NCI-H1092 (cell line): ENCODE measurements at regions not wholly inside any gene's neighbourhood (a gene's known extent, or its start where the extent isn't known, plus 50 kb on each side); places are given as distances from the start of the nearest gene placed in this dataset.

ENCODE experiments used
- DNase-seq: peaks from one replicate; lab custom pipeline; 2025; lab: John Stamatoyannopoulos, UW

DNA sequence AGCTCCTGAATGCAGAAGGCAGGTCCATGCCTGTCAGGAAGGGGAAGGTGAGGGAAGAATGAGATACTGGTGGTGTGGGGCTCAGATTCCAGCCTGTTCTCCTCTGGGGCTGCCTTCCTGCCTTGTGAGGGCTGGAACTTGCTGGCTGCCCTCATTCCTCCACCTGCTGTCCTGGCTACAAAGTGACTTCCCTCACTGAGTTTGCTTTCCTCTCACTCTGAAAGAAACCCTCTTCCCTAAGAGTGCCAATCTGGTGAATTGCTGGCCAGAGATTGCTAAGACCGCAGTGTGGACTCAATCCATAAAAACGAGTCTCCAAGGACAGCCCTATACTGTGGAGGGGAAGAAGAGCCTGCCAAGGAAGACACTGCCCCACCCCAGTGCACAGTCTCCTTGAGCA lies 664.4 kb upstream of the HS6ST1 start:
- DNase-seq, result no peak

DNA sequence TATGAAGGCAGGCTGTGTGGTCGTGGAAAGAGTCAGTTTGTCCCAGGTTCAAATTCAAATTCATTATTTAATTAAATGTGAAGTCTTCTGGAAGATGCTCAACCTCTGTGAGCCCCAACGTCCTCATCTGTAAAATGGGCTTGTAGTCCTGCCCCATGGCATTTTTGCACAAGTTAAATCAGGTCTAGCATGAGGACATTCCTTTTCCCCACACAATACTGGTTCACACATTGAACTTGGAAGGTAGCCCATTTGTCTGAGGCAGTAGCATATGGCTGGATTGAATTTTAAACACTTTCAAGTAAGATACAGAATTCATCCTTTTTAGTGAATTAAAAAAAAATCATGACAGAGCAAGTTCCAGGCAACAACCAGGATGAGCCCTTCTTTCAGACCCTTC lies 665.4 kb upstream of the HS6ST1 start:
- no peak for DNase-seq

DNA sequence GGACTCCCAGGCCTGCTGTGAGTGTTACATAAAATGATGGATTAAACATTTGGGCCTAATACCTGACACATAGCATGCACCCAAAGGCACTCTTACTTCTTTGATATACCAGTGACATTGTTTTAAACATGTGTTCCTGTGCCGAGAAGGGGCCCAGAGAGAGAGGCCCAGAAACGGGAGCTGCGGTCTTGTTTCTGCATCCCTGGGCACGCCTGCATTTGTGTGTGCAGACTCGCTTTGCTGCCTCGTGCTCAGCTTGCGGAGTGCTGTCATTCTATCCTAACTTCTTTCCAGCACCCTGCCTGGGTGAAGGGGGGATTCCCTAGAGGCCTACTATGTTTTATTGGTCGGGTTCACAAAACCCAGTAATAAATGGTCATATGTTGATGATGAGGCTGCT lies 666.2 kb upstream of the HS6ST1 start:
- DNase-seq, result no peak

DNA sequence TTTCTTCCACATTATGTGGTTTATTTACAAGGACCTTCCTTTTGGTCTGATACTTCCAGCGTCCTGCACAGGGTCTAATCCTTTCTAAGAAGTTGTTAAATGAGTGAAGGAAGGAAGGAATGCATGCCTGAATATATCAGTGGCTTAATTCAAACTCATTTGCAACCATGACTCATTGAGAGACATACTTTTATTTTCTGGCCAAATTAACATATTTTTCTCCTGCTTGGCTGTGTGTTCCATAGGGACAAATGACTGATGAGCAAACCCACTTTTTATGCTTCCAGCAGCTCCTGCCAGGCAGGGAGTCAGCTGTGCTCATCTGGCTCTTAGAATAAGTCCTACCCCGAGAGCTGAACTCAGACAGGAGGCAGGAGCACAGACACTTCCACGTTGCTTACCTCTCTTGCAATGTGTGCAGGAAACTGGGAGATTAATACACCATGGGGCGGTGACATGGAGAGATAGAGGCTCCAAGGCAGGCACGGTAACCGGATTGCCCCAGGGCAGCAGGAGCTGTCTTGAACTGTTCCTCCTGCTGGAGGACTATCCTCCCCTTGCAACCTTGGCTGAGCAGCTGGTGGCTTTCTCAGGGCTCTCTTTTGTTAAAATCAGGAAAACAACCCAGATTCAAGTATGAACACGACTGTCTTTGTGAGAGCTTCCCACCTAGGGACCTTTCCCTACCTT lies 667.5 kb upstream of the HS6ST1 start:
- no peak for DNase-seq

DNA sequence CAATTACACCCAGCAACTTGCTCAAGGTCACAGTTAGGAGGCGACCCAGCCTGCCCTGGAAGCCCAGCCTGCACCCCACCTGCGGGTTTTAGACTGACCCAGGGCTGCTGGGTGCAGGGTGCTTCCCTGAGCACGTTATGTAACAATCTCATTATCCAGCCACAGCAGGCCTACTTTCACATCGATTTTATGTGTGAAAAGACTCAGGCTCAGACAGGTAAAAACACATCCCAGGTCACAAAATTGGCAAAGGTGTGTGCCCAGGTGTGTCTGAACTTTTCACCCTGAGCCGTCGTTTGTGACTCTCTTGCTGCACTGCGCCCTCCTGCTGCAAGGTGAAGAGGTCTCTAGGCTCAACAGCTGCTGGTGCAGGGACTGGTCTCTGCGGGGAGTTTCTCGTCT lies 668.2 kb upstream of the HS6ST1 start:
- DNase-seq, result no peak

DNA sequence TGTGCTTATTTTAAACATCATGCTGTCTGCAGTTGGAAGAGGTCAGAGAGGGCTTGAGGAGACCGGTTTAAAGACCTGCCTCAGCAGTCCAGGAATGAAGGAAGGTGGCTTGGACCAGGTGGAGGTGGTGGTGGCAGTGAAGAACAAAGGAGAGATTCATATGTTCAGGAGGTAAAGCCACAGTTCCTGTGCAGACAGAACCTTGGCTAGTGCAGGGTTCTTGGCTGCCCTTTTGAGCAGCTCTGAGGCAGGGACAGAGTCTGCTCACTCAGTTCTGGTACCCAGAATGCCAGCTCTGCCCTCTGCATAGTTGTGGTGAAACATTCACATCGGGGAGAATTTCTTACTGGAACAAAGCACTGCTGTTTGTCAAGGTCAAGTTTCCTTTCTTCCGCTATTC lies 669.7 kb upstream of the HS6ST1 start:
- no peak for DNase-seq

DNA sequence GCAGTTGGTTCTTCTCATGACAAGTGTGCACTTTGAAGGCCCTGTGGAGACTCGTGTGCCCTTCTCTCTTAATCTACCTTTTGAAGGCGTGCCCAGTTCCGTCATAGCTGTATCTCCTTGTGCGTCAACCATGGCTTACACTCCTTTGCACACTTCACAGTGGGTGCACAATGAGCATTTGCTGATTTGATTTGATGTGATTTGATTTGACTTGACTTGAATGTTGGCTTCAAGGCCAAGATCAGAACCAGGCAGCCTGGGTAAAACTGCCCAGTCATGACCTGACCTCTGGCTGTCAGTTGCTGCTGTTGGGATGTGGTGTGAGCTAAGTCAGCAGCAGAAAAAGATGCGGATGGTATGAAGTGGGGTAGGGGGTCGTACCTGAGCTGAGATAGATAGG lies 670.3 kb upstream of the HS6ST1 start:
- no peak for DNase-seq

DNA sequence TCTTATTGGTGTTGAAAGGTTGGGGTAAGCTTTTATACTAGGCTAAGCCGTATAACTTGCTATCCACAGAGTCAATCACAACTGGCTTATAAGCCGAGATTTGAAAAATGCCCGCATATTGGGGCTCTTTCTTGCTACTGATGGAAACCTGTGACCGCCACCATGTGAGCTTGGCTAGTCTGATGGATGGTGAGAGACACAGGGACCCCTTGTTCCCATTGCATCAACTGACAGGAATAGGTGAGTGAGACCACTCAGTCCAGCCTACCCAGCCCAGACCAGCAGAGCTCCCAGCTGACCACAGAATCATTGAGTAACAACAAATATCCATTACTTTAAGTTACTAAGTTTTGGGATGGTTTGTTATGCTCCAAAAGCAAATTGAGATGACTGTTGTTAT lies 676.4 kb upstream of the HS6ST1 start:
- DNase-seq, result no peak

DNA sequence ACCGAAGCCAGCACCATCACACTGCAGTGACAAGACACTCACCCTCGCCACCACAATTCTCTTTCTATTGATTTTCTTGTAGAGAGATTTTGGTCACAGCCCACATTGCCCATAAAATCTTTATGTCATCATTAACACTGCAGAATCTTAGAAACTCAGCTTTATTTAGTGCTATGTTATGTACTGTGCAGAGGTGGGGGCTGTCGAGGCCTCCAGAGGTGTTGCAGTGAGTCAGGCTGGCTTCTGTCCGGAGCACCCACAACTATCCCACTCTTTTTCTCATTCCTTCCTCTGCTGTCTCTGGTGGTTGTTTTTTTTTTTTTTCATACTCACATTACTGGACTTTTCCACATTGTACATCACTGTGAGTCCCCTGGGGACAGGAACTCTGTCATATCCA lies 677.4 kb upstream of the HS6ST1 start:
- no peak for DNase-seq

DNA sequence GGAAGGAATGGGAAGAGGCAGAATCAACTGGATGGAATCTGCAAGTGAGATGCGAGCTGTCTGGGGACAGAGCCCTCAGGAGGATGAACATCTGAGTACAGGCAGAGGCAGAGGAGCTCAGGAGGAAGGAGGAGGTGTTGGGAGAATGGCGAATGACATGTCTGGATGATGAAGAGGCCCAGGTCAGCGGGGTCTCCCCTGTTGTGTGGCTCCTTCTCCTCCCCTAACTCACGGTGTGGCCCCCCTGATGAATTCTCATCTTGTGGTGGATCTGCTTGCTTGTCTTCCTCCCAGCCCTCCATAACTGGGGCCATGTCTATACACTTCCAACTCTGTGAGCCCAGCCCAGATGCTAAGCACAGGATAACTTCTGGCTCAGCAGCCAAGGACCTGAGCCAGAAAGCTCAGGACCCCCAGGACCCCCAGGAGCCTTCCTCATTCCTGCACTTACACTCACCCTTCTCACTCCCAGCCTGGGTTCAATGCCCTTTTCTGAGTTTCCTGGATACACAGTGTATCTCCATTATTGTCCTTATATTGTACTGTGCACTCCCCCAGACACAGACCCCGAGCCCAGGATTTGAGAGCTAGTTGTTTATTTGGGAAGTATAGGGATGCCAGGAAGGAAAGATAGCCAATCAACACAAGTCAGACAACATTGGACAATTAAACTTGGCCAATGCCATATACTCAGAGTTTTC lies 678.6 kb upstream of the HS6ST1 start:
- DNase-seq, result no peak

DNA sequence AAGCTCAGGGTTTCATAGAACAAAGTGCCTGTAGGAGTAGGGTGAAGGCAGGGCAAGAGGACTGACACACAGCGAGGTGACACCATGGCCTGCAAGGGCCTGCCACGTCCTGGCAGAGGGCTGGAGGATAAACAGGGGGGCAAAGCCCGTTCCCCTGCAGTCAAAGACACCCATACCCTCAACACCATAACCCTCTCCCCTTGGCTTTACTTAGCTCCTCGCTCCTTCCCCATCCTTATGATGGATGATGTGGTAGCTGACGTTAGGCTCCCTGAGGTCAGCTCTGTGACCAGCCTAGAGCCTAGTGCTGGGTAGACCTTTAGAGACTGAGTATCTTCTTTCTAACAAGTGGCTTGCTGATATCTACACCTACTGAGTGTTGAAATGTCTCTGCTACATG lies 683.3 kb upstream of the HS6ST1 start:
- no peak for DNase-seq

DNA sequence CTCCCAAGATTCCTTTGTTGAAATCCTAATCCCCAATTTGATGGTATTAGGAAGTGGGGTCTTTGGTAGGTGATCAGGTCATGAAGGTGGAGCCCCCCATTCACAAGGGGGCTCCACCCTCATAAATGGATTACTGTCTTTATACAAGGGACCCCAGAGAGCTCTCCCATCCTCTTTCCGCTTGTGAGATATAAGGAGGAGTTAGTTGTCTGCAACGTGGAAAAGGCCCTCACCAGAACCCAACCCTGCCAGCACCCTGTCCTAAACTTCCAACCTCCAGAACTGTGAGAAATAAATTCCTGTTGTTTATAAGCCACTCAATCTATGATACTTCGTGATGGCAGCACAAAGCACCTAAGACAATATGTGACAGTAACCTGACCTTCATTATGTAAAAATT lies 684.1 kb upstream of the HS6ST1 start:
- DNase-seq, result no peak

DNA sequence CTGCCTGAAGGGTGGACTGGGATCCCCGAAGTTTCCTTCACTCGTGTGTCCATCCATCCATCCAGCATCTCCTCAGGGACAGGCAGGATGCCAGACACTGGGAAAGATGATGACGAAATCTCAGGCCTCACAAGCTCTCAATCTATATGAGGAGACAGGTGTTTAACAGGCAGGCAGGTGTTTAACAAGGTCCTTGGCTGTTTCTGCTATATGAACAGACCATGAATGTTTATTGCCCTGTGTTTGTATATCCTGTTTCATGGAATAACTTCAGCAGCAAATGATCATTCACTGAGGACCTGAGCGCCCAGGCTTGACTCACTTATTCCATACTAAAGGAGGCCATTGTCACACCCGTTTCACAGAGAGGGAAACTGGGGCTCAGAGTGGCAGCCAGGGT lies 685.8 kb upstream of the HS6ST1 start:
- DNase-seq, result no peak

DNA sequence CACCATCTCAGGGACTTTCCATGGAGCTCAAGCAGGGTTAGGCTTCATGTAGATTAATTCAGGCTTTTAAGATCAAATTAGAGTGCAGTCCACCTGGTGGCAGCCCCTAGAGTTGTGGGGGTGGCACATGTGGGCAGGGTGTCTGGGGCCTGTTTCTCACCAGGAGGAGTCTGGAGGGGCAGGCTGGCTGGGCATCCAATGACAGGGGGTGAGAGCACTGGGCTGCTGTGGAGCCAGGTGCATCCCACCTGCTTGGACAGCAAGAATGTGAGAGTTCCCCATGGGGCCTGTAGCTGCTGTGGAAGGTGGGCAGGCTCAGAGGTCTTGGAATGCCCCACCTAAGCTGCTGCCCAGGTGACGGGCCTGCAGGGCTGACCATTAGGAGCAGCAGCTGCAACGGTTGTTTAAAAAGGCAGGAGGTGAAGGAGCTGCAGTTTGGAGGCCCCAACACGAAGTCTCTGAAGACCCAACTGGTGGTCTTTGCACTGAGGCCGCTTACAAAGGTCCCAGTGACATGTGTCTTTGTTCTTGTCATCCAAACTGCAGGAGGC lies 686.3 kb upstream of the HS6ST1 start:
- DNase-seq, result no peak

DNA sequence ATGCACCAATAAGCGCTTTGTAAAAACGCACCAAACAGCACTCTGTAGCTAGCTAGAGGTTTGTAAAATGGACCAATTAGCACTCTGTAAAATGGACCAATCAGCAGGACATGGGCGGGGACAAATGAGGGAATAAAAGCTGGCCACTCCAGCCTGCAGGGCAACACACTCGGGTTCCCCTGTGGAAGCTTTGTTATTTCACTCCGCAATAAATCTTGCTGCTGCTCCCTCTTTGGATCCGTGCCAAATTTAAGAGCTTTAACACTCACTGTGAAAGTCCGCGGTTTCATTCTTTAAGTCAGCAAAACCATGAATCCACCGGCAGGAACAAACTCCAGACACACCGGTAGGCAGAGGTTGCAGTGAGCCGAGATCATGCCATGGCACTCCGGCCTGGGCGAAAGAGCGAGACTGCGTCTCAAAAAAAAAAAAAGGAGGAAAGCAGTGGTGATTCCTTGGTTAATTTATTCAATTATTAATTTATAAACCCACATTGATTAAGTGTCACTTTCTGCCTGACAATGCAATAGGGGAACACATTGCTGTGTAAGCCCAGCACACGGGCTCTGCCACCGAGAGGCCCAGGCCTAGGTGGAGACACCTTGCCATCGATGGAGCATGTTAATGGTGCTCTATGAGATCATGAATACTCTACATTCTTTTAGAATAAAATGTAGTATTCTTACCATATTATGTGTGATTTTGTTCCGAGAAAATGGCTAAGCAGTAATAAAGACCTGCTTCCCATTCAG lies 687.6 kb upstream of the HS6ST1 start:
- no peak for DNase-seq

DNA sequence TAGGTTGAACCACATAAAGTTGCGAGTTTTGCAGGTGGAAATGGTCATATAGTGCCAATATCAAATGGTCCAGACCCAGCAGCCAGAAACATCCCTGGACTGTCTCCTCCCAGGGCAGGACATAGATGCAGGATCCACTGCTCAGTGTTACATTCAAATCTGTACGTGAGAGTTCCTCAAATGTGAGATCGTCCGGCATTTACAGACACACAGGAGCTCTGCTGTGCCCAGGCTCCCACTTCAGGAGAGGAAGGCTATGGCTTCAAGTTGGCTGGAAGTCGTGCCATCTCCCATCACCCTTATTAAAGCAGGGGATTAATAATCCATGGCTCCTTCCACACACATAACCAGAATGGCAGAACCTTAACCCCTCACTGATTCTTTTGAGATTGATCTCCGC lies 688.2 kb upstream of the HS6ST1 start:
- DNase-seq, result no peak

DNA sequence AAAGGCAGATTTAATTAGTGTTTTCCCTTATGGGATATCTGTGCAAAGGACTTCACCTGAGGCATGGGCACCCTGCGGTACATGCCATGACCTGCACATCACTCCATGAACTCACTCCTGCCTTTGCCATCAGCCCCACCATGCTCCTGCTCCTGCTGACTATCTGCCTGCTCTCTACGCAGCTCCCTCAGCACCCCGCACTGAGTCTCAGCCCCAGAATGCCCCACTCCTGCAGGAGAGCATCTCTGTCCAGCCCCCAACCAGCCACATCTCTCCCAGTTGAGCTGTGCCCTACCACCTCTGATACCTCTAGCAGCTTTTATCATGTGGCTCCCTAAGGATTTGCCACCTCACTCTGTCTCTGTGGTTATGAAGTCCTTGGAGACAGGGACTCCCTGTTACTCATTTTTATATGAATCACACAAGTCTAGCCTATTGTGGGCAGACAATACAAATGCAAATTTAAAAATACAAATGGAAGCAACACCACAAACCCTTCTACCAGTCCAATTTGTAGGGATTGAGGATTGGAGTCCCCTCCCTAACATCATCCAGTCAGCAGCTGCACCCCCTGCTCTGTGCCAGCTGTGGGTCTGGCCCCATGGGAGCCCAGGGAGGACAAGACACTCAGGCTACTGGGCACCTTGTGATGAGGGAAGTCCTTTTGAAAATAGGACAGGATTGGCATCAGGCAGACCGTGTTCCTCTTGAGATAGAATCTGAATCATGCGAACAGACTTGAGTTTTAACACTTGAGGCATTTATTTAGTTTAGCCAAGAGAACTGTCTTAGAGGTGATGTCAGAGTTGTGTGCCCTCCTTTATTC lies 689.6 kb upstream of the HS6ST1 start:
- DNase-seq, result no peak

DNA sequence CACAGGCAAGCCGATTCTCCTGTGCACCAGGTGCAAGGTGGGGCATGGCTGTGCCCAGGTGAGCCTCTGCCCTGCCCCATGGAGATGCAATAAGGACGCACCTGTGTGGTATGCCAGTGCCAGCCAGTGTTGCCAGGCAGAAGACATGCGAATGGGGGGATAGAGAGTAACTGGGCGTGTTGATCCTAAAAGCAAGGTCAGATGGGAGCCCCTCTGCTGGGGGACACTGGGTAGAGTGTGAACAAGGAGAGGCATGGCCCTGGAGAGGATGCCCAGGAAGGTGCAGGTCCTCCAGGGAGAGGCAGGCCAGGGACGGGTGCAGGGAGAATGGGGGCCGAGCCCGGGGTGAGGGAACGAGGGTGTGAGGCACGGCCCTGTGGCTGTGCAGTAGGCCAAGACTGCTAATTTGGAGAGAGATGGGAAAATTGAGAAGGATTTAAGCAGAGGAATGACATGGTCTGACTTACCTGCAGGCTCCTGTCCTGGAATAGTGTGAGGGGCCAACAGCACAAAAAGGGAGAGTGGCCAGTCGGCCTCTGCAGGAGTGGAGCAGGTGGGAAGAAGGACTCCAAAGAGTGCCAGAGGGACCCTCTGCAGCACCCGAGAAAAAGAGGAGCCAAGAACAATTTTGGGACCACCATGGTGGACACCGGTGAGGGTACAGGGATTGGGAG lies 690.4 kb upstream of the HS6ST1 start:
- no peak for DNase-seq

DNA sequence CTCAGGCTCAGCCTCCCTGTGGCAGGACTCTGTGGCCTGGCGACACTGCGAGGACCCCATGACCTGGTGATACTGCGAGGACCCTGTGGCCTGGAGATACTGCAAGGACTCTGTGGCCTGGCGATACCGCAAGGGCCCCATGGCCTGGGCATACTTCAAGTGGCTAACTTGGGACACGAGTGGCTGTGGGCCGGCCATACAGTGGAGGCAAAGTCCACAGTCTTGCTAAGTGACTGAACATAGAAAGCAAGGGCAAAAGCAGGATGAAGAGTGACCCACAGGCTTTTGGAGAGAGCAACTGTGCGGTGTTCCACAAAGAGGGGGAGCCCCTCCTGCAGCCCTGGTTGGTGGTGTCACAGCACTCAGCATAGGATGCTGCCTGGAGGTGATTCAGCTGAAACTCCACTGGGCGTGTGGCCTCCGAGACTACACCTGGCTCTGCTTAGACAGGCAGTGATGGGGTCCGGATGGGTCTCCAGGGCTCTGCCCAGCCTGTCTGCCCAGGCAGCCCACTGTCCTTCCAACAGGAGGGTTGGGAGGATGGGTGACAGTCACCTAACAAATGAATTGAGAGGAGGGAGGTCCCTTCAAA lies 691.0 kb upstream of the HS6ST1 start:
- DNase-seq, result no peak

DNA sequence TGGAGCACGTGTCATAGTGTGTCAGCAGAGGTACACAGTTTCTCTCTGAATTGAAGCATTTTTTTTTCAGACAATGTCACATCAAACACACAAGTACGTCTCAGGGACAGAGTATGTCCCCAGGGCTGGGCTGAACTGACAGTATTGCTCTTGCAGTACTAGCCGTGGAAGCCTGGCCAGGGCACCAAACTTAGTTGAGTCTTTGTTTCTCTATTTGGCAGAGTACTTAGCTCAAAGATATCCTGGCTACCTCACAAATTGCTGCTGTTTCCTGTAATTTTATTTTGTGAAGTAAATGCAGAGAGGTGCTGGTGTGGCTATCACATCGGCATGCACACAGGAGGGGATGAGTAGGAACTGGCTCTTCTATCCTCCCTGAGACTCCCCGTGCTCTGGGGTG lies 691.6 kb upstream of the HS6ST1 start:
- DNase-seq, result no peak

DNA sequence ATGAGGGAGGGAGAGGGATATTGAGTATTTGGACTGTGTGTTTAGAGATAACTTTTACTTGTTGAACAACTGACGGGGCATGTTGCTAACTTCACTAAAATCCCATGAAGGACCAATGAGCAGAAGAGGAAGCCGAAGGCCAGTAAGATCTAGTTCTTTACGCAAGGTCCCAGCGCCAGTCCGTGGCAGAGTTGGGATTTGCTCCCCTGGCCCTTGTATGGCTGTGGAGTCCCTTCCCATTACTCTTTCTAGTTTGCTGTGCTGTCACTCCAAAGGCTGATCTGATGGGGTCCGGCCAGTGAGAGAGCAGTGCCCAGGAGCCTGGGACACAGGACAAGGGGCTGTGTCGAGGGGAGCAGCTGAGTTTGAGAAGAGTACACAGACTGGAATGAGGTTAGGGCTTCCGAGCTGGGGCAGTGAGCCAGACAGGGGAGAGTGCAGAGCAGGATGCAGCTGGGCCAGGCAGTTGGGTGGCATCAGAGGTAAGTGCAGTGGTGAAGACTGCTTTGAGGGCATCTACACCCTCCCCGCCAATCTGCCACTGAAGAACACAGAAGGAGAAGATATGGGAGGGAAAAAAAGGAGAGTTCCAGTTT lies 692.9 kb upstream of the HS6ST1 start:
- no peak for DNase-seq
